GM18508 (cell line): ENCODE measurements at regions not wholly inside any gene's neighbourhood (a gene's known extent, or its start where the extent isn't known, plus 50 kb on each side); places are given as distances from the start of the nearest gene placed in this dataset.

Experiments used
- ATAC-seq: cut with Tn5 transposase; IDR thresholded peaks from one replicate; pipeline ENCODE4 v1.9.1; 2021; ENCODE audit warnings: moderate number of reproducible peaks; ENCODE audit not compliant: insufficient read depth, unreplicated experiment

- ATAC-seq, result no peak
Observed at GRCh38 chr14:85731186-85731585, 201.2 kb downstream of the FLRT2 start.

DNA sequence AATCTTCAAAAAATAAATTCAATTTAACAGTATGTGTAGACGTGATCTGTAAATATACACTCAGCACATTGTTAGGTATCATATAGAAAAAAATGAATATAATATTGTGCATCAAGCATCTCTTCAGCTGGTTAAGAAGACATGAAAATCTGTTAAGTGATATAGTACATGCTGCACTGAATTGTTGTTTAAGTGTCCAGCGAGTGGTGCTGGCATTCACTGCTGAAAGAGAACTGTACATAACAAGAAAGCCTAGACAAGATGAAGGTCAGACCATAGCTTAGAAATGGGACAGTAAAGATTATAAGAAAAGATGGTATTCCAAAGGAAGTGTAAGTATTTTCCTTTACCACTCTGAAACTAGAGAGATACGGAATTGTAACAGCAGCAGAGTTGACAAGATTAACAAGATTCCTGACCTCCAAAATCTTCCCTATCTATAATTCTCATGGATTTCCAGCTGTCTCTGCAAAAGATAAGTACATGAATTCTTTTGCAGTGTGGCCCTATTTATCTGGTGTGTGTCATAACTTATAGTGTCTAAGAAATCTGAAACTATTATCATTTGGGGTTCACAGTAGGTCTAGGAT lies 198.6 kb downstream of the FLRT2 start:
- no peak for ATAC-seq

DNA sequence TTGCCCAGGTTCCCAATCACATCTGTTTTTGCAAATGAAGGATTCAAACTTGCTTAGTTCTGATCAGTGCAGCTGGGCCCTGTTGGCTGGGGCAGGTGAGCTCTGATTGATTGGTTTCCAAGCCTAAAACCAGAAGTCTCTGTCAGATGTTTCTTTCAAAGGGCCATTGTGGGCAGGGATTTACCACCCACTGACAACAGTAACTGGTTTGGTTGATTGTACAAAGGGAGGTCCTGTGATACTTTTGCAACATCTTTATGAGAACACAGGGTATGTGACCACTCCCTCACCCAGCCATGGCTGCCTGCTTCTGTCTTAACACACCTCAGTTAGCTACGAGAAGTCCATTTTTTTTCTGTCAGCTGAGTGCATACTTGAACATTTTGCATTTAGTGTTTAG lies 184.1 kb downstream of the FLRT2 start:
- ATAC-seq, result no peak

DNA sequence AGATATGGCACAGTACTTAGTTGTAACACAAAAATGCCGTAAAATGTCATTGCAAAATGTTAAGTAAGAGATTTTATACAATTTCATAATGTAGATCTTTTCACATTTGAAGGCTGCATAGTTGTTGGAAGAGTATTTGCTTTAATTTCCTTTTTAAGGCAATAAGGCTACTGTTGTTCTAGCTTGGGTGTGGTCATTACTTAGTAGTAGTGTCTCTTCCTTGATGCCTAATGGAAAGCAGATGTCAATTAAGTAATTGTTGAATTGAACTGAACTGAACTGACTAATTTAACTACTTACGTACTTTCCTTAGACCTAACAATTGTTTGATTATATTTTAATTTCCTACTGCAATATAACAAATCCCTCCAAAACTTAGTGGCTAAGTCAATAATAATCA lies 181.7 kb downstream of the FLRT2 start:
- ATAC-seq, result no peak
